SJSA1 (cell line): ENCODE measurements at regions not wholly inside any gene's neighbourhood (a gene's known extent, or its start where the extent isn't known, plus 50 kb on each side); places are given as distances from the start of the nearest gene placed in this dataset.

Experiments
- DNase-seq, 2 experiments: peaks; one replicate each; pipeline ENCODE4 v3.0.0-alpha.2; 2015 to 2020; ENCODE audit warnings: low spot score in 2 of 2, low read depth in 1 of 2
- H3K27ac ChIP-seq: fragments of 250-450 bp; sonication (Bioruptor Pico); 2 replicates; pipeline ENCODE4 v1.5.1; 2020; ENCODE audit warnings: mild to moderate bottlenecking, moderate library complexity
- H3K27me3 ChIP-seq: fragments of 250-450 bp; sonication (Bioruptor Pico); replicated peaks from 2 replicates; pipeline ENCODE4 v1.5.1; 2020; ENCODE audit warnings: mild to moderate bottlenecking, moderate library complexity
- H3K36me3 ChIP-seq: fragments of 250-450 bp; sonication (Bioruptor Pico); 2 replicates; pipeline ENCODE4 v1.5.1; 2020; ENCODE audit warnings: mild to moderate bottlenecking
- H3K4me1 ChIP-seq: fragments of 250-450 bp; sonication (Bioruptor Pico); replicated peaks from 2 replicates; pipeline ENCODE4 v1.6.1; 2021; ENCODE audit warnings: mild to moderate bottlenecking
- H3K4me3 ChIP-seq: fragments of 250-450 bp; sonication (Bioruptor Pico); 2 replicates; pipeline ENCODE4 v1.5.1; 2020; ENCODE audit warnings: mild to moderate bottlenecking
- H3K9me3 ChIP-seq: fragments of 250-450 bp; sonication (Bioruptor Pico); replicated peaks from 2 replicates; pipeline ENCODE4 v1.5.1; 2020; ENCODE audit warnings: mild to moderate bottlenecking

GRCh38 chr3:161555320-161555719 is 58.7 kb downstream of the OTOL1 start:
- Histone ChIP-seq H3K4me1 (no peaks in the 10 kb centered on the region), H3K36me3 (no peaks in the 10 kb centered on the region), H3K27me3 (no peaks in the 10 kb centered on the region), H3K9me3 (no peaks in the 10 kb centered on the region), H3K4me3 (no peak overlapping the region), H3K27ac (no peak overlapping the region)
- DNase-seq, result no peak

GRCh38 chr3:161556533-161556932 is 59.9 kb downstream of the OTOL1 start:
- no peak for DNase-seq
- no peaks in the 10 kb centered on the region for H3K9me3 ChIP-seq
- H3K27ac ChIP-seq, result no peak overlapping the region
- no peaks in the 10 kb centered on the region for H3K27me3 ChIP-seq
- H3K4me3 ChIP-seq, result no peak overlapping the region
- H3K36me3 ChIP-seq, result no peaks in the 10 kb centered on the region
- no peaks in the 10 kb centered on the region for H3K4me1 ChIP-seq

GRCh38 chr3:161556941-161557340 is 60.3 kb downstream of the OTOL1 start:
- H3K9me3 ChIP-seq, result no peaks in the 10 kb centered on the region
- no peaks in the 10 kb centered on the region for H3K27me3 ChIP-seq
- no peak overlapping the region for H3K27ac ChIP-seq
- no peaks in the 10 kb centered on the region for H3K36me3 ChIP-seq
- H3K4me3 ChIP-seq, result no peak overlapping the region
- no peaks in the 10 kb centered on the region for H3K4me1 ChIP-seq
- DNase-seq, result no peak

GRCh38 chr3:161557445-161558150 is 61.0 kb downstream of the OTOL1 start:
- no peak for DNase-seq
- no peaks in the 10 kb centered on the region for H3K36me3 ChIP-seq
- no peak overlapping the region for H3K4me3 ChIP-seq
- H3K27me3 ChIP-seq, result no peaks in the 10 kb centered on the region
- H3K4me1 ChIP-seq, result no peaks in the 10 kb centered on the region
- H3K27ac ChIP-seq, result no peak overlapping the region
- H3K9me3 ChIP-seq, result no peaks in the 10 kb centered on the region

- H3K4me1 ChIP-seq, result no peaks in the 10 kb centered on the region
- H3K9me3 ChIP-seq, result no peaks in the 10 kb centered on the region
- no peaks in the 10 kb centered on the region for H3K36me3 ChIP-seq
- no peak overlapping the region for H3K27ac ChIP-seq
- no peak overlapping the region for H3K4me3 ChIP-seq
- DNase-seq, result no peak
- no peaks in the 10 kb centered on the region for H3K27me3 ChIP-seq
Measured at GRCh38 chr3:161558236-161558635, 61.6 kb downstream of the OTOL1 start.

- H3K27me3 ChIP-seq, result no peaks in the 10 kb centered on the region
- DNase-seq, result peak in 1 of 2 experiments; percentile 18
- H3K27ac ChIP-seq, result no peak overlapping the region
- H3K4me1 ChIP-seq, result no peaks in the 10 kb centered on the region
- no peak overlapping the region for H3K4me3 ChIP-seq
- H3K36me3 ChIP-seq, result no peaks in the 10 kb centered on the region
- no peaks in the 10 kb centered on the region for H3K9me3 ChIP-seq
Measured at GRCh38 chr3:161559177-161559998, 62.8 kb downstream of the OTOL1 start.

GRCh38 chr3:161560008-161560637 is 63.5 kb downstream of the OTOL1 start:
- Histone ChIP-seq H3K9me3 (no peaks in the 10 kb centered on the region), H3K27ac (no peak overlapping the region), H3K27me3 (no peaks in the 10 kb centered on the region), H3K36me3 (no peaks in the 10 kb centered on the region), H3K4me1 (no peaks in the 10 kb centered on the region), H3K4me3 (no peak overlapping the region)
- no peak for DNase-seq

- no peak for DNase-seq
- Histone ChIP-seq H3K4me1 (no peaks in the 10 kb centered on the region), H3K4me3 (no peak overlapping the region), H3K36me3 (no peaks in the 10 kb centered on the region), H3K27me3 (no peaks in the 10 kb centered on the region), H3K9me3 (no peaks in the 10 kb centered on the region), H3K27ac (no peak overlapping the region)
Measured at GRCh38 chr3:161567577-161568361, 71.2 kb downstream of the OTOL1 start.

- no peak for DNase-seq
- Histone ChIP-seq H3K4me3 (no peak overlapping the region), H3K4me1 (no peaks in the 10 kb centered on the region), H3K9me3 (no peaks in the 10 kb centered on the region), H3K27me3 (no peaks in the 10 kb centered on the region), H3K27ac (no peak overlapping the region), H3K36me3 (no peaks in the 10 kb centered on the region)
Measured at GRCh38 chr3:161568671-161569070, 72.1 kb downstream of the OTOL1 start.

GRCh38 chr3:161571951-161572350 is 75.3 kb downstream of the OTOL1 start:
- no peak for DNase-seq
- H3K27ac ChIP-seq, result no peak overlapping the region
- no peaks in the 10 kb centered on the region for H3K9me3 ChIP-seq
- no peaks in the 10 kb centered on the region for H3K27me3 ChIP-seq
- no peaks in the 10 kb centered on the region for H3K4me1 ChIP-seq
- H3K36me3 ChIP-seq, result no peaks in the 10 kb centered on the region
- no peak overlapping the region for H3K4me3 ChIP-seq

- Histone ChIP-seq H3K36me3 (no peaks in the 10 kb centered on the region), H3K4me1 (no peaks in the 10 kb centered on the region), H3K27ac (no peak overlapping the region), H3K9me3 (no peaks in the 10 kb centered on the region), H3K27me3 (no peaks in the 10 kb centered on the region), H3K4me3 (no peak overlapping the region)
- DNase-seq, result no peak
Measured at GRCh38 chr3:161573136-161573535, 76.5 kb downstream of the OTOL1 start.

- DNase-seq, result no peak
- Histone ChIP-seq H3K9me3 (no peaks in the 10 kb centered on the region), H3K27me3 (no peaks in the 10 kb centered on the region), H3K36me3 (no peaks in the 10 kb centered on the region), H3K27ac (no peak overlapping the region), H3K4me3 (no peak overlapping the region), H3K4me1 (no peaks in the 10 kb centered on the region)
Measured at GRCh38 chr3:161575901-161576300, 79.3 kb downstream of the OTOL1 start.

GRCh38 chr3:161576311-161576710 is 79.7 kb downstream of the OTOL1 start:
- Histone ChIP-seq H3K27ac (no peak overlapping the region), H3K4me3 (no peak overlapping the region), H3K36me3 (no peaks in the 10 kb centered on the region), H3K9me3 (no peaks in the 10 kb centered on the region), H3K4me1 (no peaks in the 10 kb centered on the region), H3K27me3 (no peaks in the 10 kb centered on the region)
- DNase-seq, result no peak
